ENCODE measurements at regions not wholly inside any gene's neighbourhood (a gene's known extent, or its start where the extent isn't known, plus 50 kb on each side); places are given as distances from the start of the nearest gene placed in this dataset.

DNA sequence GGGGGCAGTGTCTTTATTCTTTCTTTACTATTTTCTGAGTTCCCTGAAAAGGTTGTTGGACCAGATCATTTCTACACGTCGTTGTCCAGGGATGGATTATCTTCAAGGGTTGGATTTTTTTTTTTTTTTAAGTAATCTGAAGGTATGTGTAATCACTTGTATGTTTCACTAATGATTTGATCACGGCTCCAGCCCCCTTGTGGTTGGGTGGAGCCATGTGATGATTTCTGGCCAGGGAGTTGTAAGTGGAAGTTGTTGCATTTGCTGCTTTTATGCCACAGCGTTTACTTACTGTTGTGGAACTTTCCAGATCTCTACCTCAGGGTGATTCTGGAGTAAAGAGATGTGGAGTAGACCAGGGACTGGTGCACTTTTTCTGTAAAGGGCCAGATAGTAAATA, 390.3 kb downstream of the AACS start:
- no peak for DNase-seq
- intact Hi-C loops (cut with DNase I), result no loop called here
- TF ChIP-seq, protein P1, sequence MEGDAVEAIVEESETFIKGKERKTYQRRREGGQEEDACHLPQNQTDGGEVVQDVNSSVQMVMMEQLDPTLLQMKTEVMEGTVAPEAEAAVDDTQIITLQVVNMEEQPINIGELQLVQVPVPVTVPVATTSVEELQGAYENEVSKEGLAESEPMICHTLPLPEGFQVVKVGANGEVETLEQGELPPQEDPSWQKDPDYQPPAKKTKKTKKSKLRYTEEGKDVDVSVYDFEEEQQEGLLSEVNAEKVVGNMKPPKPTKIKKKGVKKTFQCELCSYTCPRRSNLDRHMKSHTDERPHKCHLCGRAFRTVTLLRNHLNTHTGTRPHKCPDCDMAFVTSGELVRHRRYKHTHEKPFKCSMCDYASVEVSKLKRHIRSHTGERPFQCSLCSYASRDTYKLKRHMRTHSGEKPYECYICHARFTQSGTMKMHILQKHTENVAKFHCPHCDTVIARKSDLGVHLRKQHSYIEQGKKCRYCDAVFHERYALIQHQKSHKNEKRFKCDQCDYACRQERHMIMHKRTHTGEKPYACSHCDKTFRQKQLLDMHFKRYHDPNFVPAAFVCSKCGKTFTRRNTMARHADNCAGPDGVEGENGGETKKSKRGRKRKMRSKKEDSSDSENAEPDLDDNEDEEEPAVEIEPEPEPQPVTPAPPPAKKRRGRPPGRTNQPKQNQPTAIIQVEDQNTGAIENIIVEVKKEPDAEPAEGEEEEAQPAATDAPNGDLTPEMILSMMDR (IDR thresholded peaks at IDR 0.05), result no peak
- no peak for TF ChIP-seq POLR2A (IDR thresholded peaks at IDR 0.05)
- Histone ChIP-seq H3K9me3 (replicated peaks in 1 of 3) (no peaks in the 10 kb centered on the region), H3K4me3 (no peak overlapping the region), H3K36me3 (replicated peaks in 1 of 2) (no peaks in the 10 kb centered on the region), H3K27me3 (no peaks in the 10 kb centered on the region), H3K27ac (no peak overlapping the region), H3K4me1 (replicated peaks in 1 of 2) (no peaks in the 10 kb centered on the region)
- 61 to 71% (median 63%) methylated on average over 4 of the region's 4 CpGs for WGBS, 4 donors

DNA sequence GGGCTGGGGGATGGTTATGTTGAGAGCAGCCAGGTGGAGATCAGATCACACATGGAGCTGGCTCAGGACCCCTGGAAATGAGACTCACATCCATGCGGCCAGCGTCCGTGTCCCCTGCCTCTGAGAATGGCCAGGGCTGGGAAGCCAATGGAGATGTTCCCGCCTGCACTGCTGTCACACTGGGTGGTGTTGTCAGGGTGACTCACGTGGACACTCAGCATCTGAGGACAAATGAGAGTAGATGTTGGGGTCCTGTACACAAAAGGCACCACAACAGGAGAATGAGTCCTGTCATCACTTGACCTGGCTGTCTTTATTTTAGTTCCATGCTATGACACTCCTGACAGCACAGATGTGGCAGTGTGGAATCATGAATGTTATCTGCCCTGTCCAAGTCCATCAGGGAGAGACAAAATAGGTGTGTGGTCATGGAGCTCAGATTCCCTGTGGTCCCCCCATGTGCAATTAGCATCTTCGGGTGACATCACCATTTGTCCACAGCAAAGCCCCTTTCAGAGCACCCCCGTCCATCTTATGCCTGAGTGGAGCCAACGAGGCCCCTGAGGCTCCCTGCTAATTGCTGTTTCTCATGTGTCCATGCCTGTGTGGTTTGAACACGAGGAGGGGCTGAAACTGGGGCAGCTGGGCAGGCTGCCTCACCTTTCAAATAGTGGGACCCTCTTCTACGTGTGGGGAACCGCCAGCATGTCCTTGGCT, 393.5 kb downstream of the AACS start:
- intact Hi-C loops (cut with DNase I), result no loop called here
- TF ChIP-seq, protein P1 (IDR thresholded peaks at IDR 0.05), result no peak
- TF ChIP-seq POLR2A (IDR thresholded peaks at IDR 0.05), result no peak
- H3K27ac ChIP-seq, result no peak overlapping the region
- no peak for DNase-seq
- WGBS, 4 donors, result 66 to 72% (median 68%) methylated on average over 6 to 11 of the region's 11 CpGs
- H3K9me3 ChIP-seq (replicated peaks in 1 of 3), result no peaks in the 10 kb centered on the region
- H3K36me3 ChIP-seq (replicated peaks in 1 of 2), result no peaks in the 10 kb centered on the region
- no peak overlapping the region for H3K4me3 ChIP-seq
- H3K4me1 ChIP-seq (replicated peaks in 1 of 2), result no peaks in the 10 kb centered on the region
- H3K27me3 ChIP-seq, result no peaks in the 10 kb centered on the region

DNA sequence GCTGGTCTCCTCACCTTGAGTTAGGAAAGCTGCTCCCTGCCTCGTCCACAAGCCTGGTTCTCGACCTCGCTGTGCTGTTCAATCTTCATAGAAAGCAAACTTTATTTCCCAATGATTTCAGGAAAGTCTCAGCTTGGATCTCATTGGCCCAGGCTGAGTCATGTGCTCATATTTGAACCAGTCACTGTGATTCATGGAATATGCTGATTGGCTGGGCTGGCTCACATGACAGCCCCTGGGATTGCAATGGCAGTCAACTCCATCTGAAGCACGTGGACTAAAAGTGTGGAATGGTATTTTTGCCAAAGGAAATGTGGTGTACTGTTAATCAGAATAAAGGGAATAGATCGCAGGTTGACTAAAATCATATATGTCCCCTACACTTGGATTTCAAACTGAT, 396.6 kb downstream of the AACS start:
- H3K9me3 ChIP-seq (replicated peaks in 1 of 3), result no peaks in the 10 kb centered on the region
- no peaks in the 10 kb centered on the region for H3K4me1 ChIP-seq (replicated peaks in 1 of 2)
- no peak overlapping the region for H3K4me3 ChIP-seq
- TF ChIP-seq, protein P1 (IDR thresholded peaks at IDR 0.05), result no peak
- no peak for TF ChIP-seq POLR2A (IDR thresholded peaks at IDR 0.05)
- no peaks in the 10 kb centered on the region for H3K36me3 ChIP-seq (replicated peaks in 1 of 2)
- no peaks in the 10 kb centered on the region for H3K27me3 ChIP-seq
- WGBS, 4 donors, result 76 to 87% (median 80%) methylated on average over 5 of the region's 5 CpGs
- no peak overlapping the region for H3K27ac ChIP-seq
- no peak for DNase-seq
- intact Hi-C loops (cut with DNase I), result no loop called here

DNA sequence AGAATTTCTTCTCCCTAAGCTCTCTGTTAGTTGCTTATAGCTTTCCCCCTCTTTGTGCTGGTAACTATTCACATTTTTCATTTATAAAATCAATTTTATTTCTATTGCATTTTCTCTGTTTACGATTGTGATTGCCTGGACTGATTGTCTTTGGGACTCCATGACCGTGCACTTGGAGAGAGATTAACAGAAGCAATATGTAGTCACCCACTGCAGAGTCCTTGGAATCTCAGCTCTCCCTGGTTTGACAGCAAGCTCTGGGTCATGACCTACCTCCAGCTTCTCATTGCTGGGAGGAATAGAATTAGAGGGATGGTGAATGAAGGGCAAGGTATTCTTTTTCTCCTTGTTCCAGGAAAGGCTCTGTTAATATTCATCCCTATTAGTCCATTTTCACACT, 398.2 kb downstream of the AACS start:
- no peak for DNase-seq
- Histone ChIP-seq H3K27ac (no peak overlapping the region), H3K9me3 (replicated peaks in 1 of 3) (no peaks in the 10 kb centered on the region), H3K4me1 (replicated peaks in 1 of 2) (no peaks in the 10 kb centered on the region), H3K36me3 (replicated peaks in 1 of 2) (no peaks in the 10 kb centered on the region), H3K27me3 (no peaks in the 10 kb centered on the region), H3K4me3 (no peak overlapping the region)
- intact Hi-C loops (cut with DNase I), result no loop called here
- WGBS, 4 donors, result 51 to 69% (median 57%) methylated on average over 2 of the region's 2 CpGs
- TF ChIP-seq POLR2A (IDR thresholded peaks at IDR 0.05), result no peak
- TF ChIP-seq, protein P1 (IDR thresholded peaks at IDR 0.05), result no peak

All from adrenal gland (tissue), 9 donors.